HFFc6 (cell line): ENCODE measurements at regions not wholly inside any gene's neighbourhood (a gene's known extent, or its start where the extent isn't known, plus 50 kb on each side); places are given as distances from the start of the nearest gene placed in this dataset.
A peak's percentile ranks its signal among the peaks of the same experiment; 100 is the strongest.

ENCODE experiments used
- DNase-seq: peaks from one replicate; pipeline ENCODE4 v3.0.0-alpha.2; 2018
- H3K27ac Mint-ChIP-seq: 2 replicates; pipeline ENCODE4 v1.8.0; 2020; ENCODE audit warnings: mild to moderate bottlenecking, mixed read lengths
- H3K27me3 Mint-ChIP-seq: 2 replicates; pipeline ENCODE4 v1.8.0; 2021; ENCODE audit warnings: mild to moderate bottlenecking, moderate library complexity, mixed read lengths; ENCODE audit not compliant: insufficient read depth
- H3K36me3 Mint-ChIP-seq: 2 replicates; pipeline ENCODE4 v1.8.0; 2021; ENCODE audit warnings: low read depth, mixed read lengths
- H3K4me1 Mint-ChIP-seq: 2 replicates; pipeline ENCODE4 v1.8.0; 2020; ENCODE audit warnings: low read depth, mixed read lengths
- H3K4me3 Mint-ChIP-seq: 2 replicates; pipeline ENCODE4 v1.8.0; 2020; ENCODE audit warnings: mild to moderate bottlenecking, moderate library complexity, mixed read lengths
- H3K9me3 Mint-ChIP-seq: 2 replicates; pipeline ENCODE4 v1.8.0; 2020; ENCODE audit warnings: mild to moderate bottlenecking, mixed read lengths
- TF ChIP-seq, protein P1 (sequence below): fragments of 200-600 bp; sonication (generic); IDR thresholded peaks from 2 replicates; pipeline ENCODE4 v1.5.0; 2021; ENCODE audit warnings: antibody characterized with exemption, mild to moderate bottlenecking

DNA sequence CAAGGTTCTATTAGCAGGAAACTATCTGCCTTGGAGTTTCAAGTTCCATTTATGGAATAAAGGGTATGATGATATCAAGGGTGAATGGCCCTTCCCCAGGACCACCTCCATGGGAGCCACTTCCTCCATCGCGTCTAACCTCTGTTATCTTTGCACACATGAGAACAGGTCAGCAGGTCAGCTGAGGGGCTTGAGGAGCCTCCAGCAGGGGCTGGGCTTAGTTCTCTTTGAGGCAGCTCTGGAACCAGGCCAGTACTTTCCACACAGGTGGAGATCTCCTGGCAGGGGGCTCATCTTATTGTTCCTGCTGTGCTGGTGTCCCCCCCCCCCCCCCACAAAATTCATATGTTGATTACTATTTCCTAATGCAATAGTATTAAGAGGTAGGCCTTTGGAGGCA, 472.2 kb upstream of the ZMIZ1 start:
- Mint-ChIP-seq H3K4me3 (no peak overlapping the region), H3K4me1 (no peaks in the 10 kb centered on the region), H3K27me3 (peaks cover 47% of the 10 kb centered on the region), H3K36me3 (no peaks in the 10 kb centered on the region), H3K27ac (no peak overlapping the region), H3K9me3 (no peaks in the 10 kb centered on the region)
- DNase-seq = no peak
- TF ChIP-seq, protein P1, sequence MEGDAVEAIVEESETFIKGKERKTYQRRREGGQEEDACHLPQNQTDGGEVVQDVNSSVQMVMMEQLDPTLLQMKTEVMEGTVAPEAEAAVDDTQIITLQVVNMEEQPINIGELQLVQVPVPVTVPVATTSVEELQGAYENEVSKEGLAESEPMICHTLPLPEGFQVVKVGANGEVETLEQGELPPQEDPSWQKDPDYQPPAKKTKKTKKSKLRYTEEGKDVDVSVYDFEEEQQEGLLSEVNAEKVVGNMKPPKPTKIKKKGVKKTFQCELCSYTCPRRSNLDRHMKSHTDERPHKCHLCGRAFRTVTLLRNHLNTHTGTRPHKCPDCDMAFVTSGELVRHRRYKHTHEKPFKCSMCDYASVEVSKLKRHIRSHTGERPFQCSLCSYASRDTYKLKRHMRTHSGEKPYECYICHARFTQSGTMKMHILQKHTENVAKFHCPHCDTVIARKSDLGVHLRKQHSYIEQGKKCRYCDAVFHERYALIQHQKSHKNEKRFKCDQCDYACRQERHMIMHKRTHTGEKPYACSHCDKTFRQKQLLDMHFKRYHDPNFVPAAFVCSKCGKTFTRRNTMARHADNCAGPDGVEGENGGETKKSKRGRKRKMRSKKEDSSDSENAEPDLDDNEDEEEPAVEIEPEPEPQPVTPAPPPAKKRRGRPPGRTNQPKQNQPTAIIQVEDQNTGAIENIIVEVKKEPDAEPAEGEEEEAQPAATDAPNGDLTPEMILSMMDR = no peak

DNA sequence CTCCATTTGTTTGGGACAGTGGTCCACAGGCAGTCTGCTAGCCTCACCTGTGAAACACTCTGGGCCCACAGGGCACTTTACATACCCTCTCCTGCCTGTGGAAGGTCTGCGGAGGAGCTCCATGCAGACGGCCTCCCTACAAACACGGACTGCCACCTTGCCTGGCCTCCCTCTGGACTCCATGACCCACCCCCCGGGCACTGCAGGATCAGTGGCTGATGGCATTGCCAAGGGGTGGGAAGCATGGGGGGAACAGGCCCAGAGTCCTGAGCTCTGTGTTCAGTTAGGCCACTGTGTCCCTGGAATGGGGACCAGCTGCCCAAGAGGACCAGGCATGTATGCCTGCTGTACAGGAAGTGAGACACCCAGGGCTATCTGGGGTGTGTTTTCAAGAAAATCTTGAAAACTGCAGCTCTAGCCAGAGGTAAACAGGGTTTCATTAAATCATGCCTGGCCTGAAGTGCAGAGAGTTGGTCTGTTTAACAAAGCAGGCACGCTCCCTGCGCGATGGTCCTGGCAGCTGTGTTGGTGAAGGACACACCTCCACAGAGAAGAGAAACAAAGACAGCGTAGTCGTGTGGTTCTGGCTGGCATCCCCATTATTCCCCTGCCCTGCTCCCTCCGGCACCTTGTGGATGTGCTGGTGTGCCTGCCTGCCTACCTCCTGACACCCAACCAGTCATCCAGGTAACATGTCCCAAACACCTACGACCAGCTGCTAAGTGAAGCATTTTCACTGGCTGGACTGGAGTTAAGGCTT, 470.8 kb upstream of the ZMIZ1 start:
- H3K4me1 Mint-ChIP-seq = no peaks in the 10 kb centered on the region
- no peaks in the 10 kb centered on the region for H3K36me3 Mint-ChIP-seq
- H3K27ac Mint-ChIP-seq = no peak overlapping the region
- TF ChIP-seq, protein P1 = no peak
- DNase-seq = no peak
- H3K27me3 Mint-ChIP-seq = peaks cover 47% of the 10 kb centered on the region
- H3K9me3 Mint-ChIP-seq = no peaks in the 10 kb centered on the region
- no peak overlapping the region for H3K4me3 Mint-ChIP-seq

DNA sequence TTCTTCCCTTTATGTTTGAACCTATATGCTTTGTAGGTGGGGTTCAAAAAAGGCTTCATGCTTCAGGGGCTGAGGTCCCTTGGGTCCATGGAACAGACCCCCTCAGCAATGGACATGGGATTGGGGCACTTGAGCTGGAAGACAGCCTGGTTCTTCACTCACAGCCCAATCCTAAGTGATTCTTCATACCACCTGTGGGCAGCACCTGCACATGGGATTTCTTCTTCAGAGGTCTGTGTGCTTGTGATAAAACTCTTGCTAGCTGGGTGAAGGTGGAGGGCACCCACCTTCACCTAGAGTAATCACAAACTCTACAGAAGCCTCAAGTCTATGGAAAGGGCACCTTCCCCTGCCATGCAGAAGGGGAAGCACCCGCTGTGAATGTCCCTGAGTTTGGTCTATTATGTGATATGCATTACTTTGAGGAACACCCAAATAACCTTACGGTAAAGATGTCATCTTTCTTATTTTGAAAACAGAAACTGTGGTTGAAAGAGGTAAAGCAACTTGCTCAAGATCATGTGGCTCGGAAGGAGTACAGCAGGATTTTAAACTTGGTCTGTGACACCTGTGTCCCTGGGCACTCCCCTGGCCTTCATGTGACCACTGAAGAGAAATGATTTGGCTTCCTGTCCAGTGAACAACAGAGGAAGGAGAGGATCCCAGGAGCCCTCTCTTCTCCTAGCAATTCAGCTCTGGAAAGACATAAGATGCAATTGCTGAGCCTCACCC, 469.5 kb upstream of the ZMIZ1 start:
- TF ChIP-seq, protein P1 = no peak
- H3K9me3 Mint-ChIP-seq = no peaks in the 10 kb centered on the region
- H3K27me3 Mint-ChIP-seq = peaks cover 59% of the 10 kb centered on the region
- H3K4me3 Mint-ChIP-seq = no peak overlapping the region
- no peaks in the 10 kb centered on the region for H3K36me3 Mint-ChIP-seq
- no peak overlapping the region for H3K27ac Mint-ChIP-seq
- H3K4me1 Mint-ChIP-seq = no peaks in the 10 kb centered on the region
- DNase-seq = no peak

DNA sequence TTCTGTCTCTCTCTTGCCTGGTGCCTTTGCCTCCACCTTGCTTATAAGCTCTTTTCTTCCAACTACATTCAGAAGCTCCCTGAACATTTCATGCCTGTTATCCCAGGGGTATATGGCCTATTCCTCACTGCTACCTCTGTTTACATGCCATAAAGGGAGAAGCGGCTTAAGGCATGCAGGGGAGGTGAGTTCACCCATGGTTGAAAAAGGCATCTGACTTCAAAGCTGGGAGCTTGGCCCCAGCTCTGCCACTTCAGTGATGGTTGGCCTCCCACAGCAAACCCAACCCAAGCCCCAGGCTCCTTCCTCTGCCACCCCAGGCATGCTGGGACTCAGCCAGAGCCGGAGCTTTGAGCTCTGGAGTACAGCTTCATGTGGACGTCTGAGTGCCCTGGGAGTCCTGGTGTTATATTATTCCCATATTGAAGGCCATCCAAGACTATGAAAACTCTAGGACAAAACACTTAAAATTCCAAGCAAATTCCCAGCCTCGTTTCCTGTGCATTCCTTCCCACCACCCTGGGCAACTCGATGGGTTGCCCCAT, 468.6 kb upstream of the ZMIZ1 start:
- no peaks in the 10 kb centered on the region for H3K36me3 Mint-ChIP-seq
- DNase-seq = no peak
- no peaks in the 10 kb centered on the region for H3K4me1 Mint-ChIP-seq
- TF ChIP-seq, protein P1 = no peak
- no peak overlapping the region for H3K4me3 Mint-ChIP-seq
- peaks cover 57% of the 10 kb centered on the region for H3K27me3 Mint-ChIP-seq
- no peak overlapping the region for H3K27ac Mint-ChIP-seq
- no peaks in the 10 kb centered on the region for H3K9me3 Mint-ChIP-seq

DNA sequence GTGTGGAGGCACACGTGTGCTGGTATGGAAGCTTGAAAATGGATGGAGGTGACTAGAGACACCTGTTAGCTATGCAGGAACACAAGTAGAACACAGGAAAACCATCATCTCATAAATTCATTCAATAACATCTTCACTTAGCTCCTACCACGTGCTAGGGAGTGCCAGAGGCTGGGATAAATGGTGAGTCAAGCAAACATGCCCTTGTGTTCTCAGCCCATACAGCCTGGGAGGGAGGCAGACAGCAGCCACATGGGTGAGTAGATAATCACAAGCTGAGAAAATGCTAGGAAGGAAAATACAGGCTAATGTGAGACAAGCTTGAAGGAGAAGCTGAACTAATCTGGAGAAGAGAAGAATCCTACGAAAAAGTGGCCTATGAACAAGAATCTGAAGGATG, 468.0 kb upstream of the ZMIZ1 start:
- no peaks in the 10 kb centered on the region for H3K4me1 Mint-ChIP-seq
- H3K9me3 Mint-ChIP-seq = no peaks in the 10 kb centered on the region
- no peaks in the 10 kb centered on the region for H3K36me3 Mint-ChIP-seq
- TF ChIP-seq, protein P1 = no peak
- H3K27me3 Mint-ChIP-seq = peaks cover 53% of the 10 kb centered on the region
- H3K27ac Mint-ChIP-seq = no peak overlapping the region
- DNase-seq = peak; percentile 3
- no peak overlapping the region for H3K4me3 Mint-ChIP-seq
